GM12865 (cell line): ENCODE measurements at regions not wholly inside any gene's neighbourhood (a gene's known extent, or its start where the extent isn't known, plus 50 kb on each side); places are given as distances from the start of the nearest gene placed in this dataset.

ENCODE experiments used
- DNase-seq: peaks from one replicate; pipeline ENCODE4 v3.0.0; 2010; ENCODE audit warnings: low read depth
- H3K4me3 ChIP-seq: 2 replicates; pipeline ENCODE4 v1.5.1; 2011; ENCODE audit warnings: mild to moderate bottlenecking, low read depth, low read length, control low read depth
- CTCF ChIP-seq: IDR thresholded peaks from 2 replicates; pipeline ENCODE4 v1.5.1; 2011; ENCODE audit warnings: low read length, control low read depth, low read depth, inconsistent platforms; ENCODE audit not compliant: insufficient read depth; ENCODE audit errors: missing control alignments

GRCh38 chr19:31553112-31553845 lies 204.0 kb upstream of the TSHZ3 start:
- no peak for DNase-seq

GRCh38 chr19:31553846-31554215 lies 204.6 kb upstream of the TSHZ3 start:
- no peak for TF ChIP-seq CTCF
- DNase-seq, result no peak
- H3K4me3 ChIP-seq, result no peak overlapping the region

More at GRCh38 chr19:31553112-31553845, 204.0 kb upstream of the TSHZ3 start:
- H3K4me3 ChIP-seq, result no peak overlapping the region
- no peak for TF ChIP-seq CTCF

- no peak overlapping the region for H3K4me3 ChIP-seq
- DNase-seq, result no peak
- TF ChIP-seq CTCF, result no peak
Measured at GRCh38 chr19:31554360-31554759, 205.1 kb upstream of the TSHZ3 start.

- H3K4me3 ChIP-seq, result no peak overlapping the region
- TF ChIP-seq CTCF, result no peak
- DNase-seq, result no peak
Measured at GRCh38 chr19:31555634-31556215, 206.5 kb upstream of the TSHZ3 start.

GRCh38 chr19:31559494-31559893 lies 210.3 kb upstream of the TSHZ3 start:
- TF ChIP-seq CTCF, result no peak
- no peak for DNase-seq

GRCh38 chr19:31560086-31561060 lies 211.1 kb upstream of the TSHZ3 start:
- no peak for DNase-seq
- no peak overlapping the region for H3K4me3 ChIP-seq
- TF ChIP-seq CTCF, result no peak

More at GRCh38 chr19:31559494-31559893, 210.3 kb upstream of the TSHZ3 start:
- H3K4me3 ChIP-seq, result no peak overlapping the region
